K562 (cell line): ENCODE measurements at regions not wholly inside any gene's neighbourhood (a gene's known extent, or its start where the extent isn't known, plus 50 kb on each side); places are given as distances from the start of the nearest gene placed in this dataset.

ENCODE experiments used
- ATAC-seq: fragments of 200-7000 bp; cut with Tn5 transposase; 3 replicates; pipeline ENCODE4 v1.9.1; 2020; ENCODE audit warnings: moderate library complexity
- BruUV-seq: library from RNA; stranded (reverse); fragments of 400-500 nt; replicated peaks from 2 replicates; lab custom pipeline; 2021; lab: Mats Ljungman, UMichigan
- CTCF ChIA-PET: fragments of 300-600 bp; formaldehyde crosslinking; extraction: SDS; loops from one replicate; lab custom pipeline; 2021; ENCODE audit warnings: low intra/inter-chr PET ratio; lab: Yijun Ruan, JAX
- POLR2A ChIA-PET: fragments of 300-600, 350-650 bp; sonication (Branson Sonifier 250); formaldehyde crosslinking; extraction: SDS; loops from one replicate; lab custom pipeline; 2021; ENCODE audit warnings: antibody characterized with exemption, inconsistent platforms; lab: Yijun Ruan, JAX
- DNase-seq, 4 experiments: peaks; one replicate each; pipeline versions ENCODE4 v3.0.0 to v3.0.0-alpha.2; 2011 to 2018; ENCODE audit warnings: low spot score in 3 of 4, mixed read lengths in 3 of 4; ENCODE audit errors: extremely low read depth in 1 of 4
- FAIRE-seq: peaks from 2 replicates; lab custom pipeline; 2011; peaks lifted over from hg19 to GRCh38; lab: Jason Lieb, UNC
- H2AFZ ChIP-seq: 2 replicates; pipeline ENCODE4 v1.6.0; 2011; ENCODE audit warnings: low read depth, low read length, control low read depth, inconsistent platforms
- H3K27ac ChIP-seq: fragments of 200-600 bp; 3 replicates; pipeline ENCODE4 v1.8.0; 2011; ENCODE audit warnings: low read depth, mild to moderate bottlenecking, control low read depth, inconsistent platforms, low read length, moderate library complexity, mixed read lengths; ENCODE audit errors: extremely low read depth
- H3K27me3 ChIP-seq, 2 experiments: fragments of 300-600 bp in 1 of 2; 2 replicates in 1 of 2; 3 replicates in 1 of 2; pipeline versions ENCODE4 v1.6.0 to v1.8.0; 2011; ENCODE audit warnings: inconsistent platforms in 2 of 2, low read length in 2 of 2, mild to moderate bottlenecking in 1 of 2, mixed read lengths in 1 of 2, moderate library complexity in 1 of 2; ENCODE audit not compliant: control insufficient read depth in 2 of 2, insufficient read depth in 2 of 2
- H3K36me3 ChIP-seq: fragments of 300-600 bp; 3 replicates; pipeline ENCODE4 v1.8.0; 2011; ENCODE audit warnings: mild to moderate bottlenecking, low read length, inconsistent platforms; ENCODE audit not compliant: control insufficient read depth, insufficient read depth
- H3K4me1 ChIP-seq, 2 experiments: fragments of 200-600 bp in 1 of 2; replicated peaks in 1 of 2; 2 replicates in 1 of 2; 3 replicates in 1 of 2; pipeline versions ENCODE4 v1.5.1 to v1.8.0; 2011; ENCODE audit warnings: inconsistent platforms in 2 of 2, low read length in 2 of 2, mild to moderate bottlenecking in 1 of 2, mixed read lengths in 1 of 2, moderate library complexity in 1 of 2; ENCODE audit not compliant: control insufficient read depth in 2 of 2, insufficient read depth in 2 of 2
- H3K4me2 ChIP-seq: 2 replicates; pipeline ENCODE4 v1.6.1; 2011; ENCODE audit warnings: low read length, control low read depth, inconsistent platforms, mixed read lengths; ENCODE audit not compliant: insufficient read depth
- H3K4me3 ChIP-seq: fragments of 200-600 bp; sonication (generic), shearing (Covaris generic); 2 replicates; pipeline ENCODE4 v1.5.1; 2016; ENCODE audit warnings: control low read depth, inconsistent platforms
- H3K79me2 ChIP-seq: fragments of 200-600 bp; 3 replicates; pipeline ENCODE4 v1.8.0; 2011; ENCODE audit warnings: low read length, inconsistent platforms; ENCODE audit not compliant: control insufficient read depth, insufficient read depth
- H3K9ac ChIP-seq, 2 experiments: 2 replicates each; pipeline versions ENCODE4 v1.6.0 to v1.6.1; 2011; ENCODE audit warnings: low read depth in 2 of 2, low read length in 2 of 2, control low read depth in 1 of 2, inconsistent platforms in 1 of 2, mild to moderate bottlenecking in 1 of 2, mixed read lengths in 1 of 2; ENCODE audit not compliant: insufficient read depth in 1 of 2
- H3K9me1 ChIP-seq: one replicate; pipeline ENCODE4 v1.6.0; 2011; ENCODE audit warnings: inconsistent platforms, mild to moderate bottlenecking, low read length, moderate library complexity; ENCODE audit not compliant: control insufficient read depth, insufficient read depth
- H3K9me3 ChIP-seq: replicated peaks from 2 replicates; pipeline ENCODE4 v1.5.1; 2011; ENCODE audit warnings: low read depth, low read length, inconsistent platforms; ENCODE audit not compliant: control insufficient read depth, insufficient read depth
- H4K20me1 ChIP-seq: replicated peaks from 2 replicates; pipeline ENCODE4 v1.6.1; 2011; ENCODE audit warnings: low read length, inconsistent platforms, mixed read lengths; ENCODE audit not compliant: control insufficient read depth, insufficient read depth
- CREM ChIP-seq: IDR thresholded peaks from 2 replicates; pipeline ENCODE4 v1.6.1; 2014; ENCODE audit warnings: antibody characterized with exemption, low read depth
- KLF1 ChIP-seq: fragments of 450-650 bp; IDR thresholded peaks from 2 replicates; pipeline ENCODE4 v1.6.1; 2016; ENCODE audit warnings: missing genetic modification characterization, missing compliant biosample characterization
- MGA ChIP-seq: fragments of 450-650 bp; IDR thresholded peaks from 2 replicates; pipeline ENCODE4 v1.6.1; 2016; ENCODE audit warnings: mild to moderate bottlenecking, moderate library complexity
- MYC ChIP-seq, 2 experiments: fragments of 250-450 bp in 1 of 2; sonication (Bioruptor Pico) in 1 of 2; IDR thresholded peaks; 2 replicates each; pipeline versions ENCODE4 v1.5.1 to v1.6.1; 2012 to 2021; ENCODE audit warnings: low read depth in 2 of 2, borderline replicate concordance in 1 of 2, improper control_type of control experiment in 1 of 2, low read length in 1 of 2, mild to moderate bottlenecking in 1 of 2, moderate library complexity in 1 of 2
- NUFIP1 ChIP-seq: fragments of 450-650 bp; IDR thresholded peaks from 2 replicates; pipeline ENCODE4 v1.6.1; 2018; ENCODE audit not compliant: partially characterized antibody
- POLR2A ChIP-seq: fragments of 450-650 bp; conservative IDR thresholded peaks from 2 replicates; pipeline ENCODE4 v1.6.1; 2016
- SOX6 ChIP-seq: fragments of 450-650 bp; IDR thresholded peaks from 2 replicates; pipeline ENCODE4 v1.6.1; 2014; ENCODE audit warnings: mild to moderate bottlenecking
- ZKSCAN8 ChIP-seq: fragments of 200-800 bp; sonication (Bioruptor generic); IDR thresholded peaks from 2 replicates; pipeline ENCODE4 v1.6.1; 2016; ENCODE audit warnings: missing genetic modification characterization, missing compliant biosample characterization
- ZNF197 ChIP-seq: fragments of 200-800 bp; sonication (Bioruptor generic); IDR thresholded peaks from 2 replicates; pipeline ENCODE4 v1.6.1; 2016; ENCODE audit warnings: low read depth, missing genetic modification characterization, missing compliant biosample characterization
- ZNF354B ChIP-seq: fragments of 250-450 bp; sonication (Bioruptor Pico); IDR thresholded peaks from 2 replicates; pipeline ENCODE4 v1.4.0; 2020
- WGBS: fragments of 100-300 bp; shearing (Covaris generic); methylation state at CpG from one replicate; pipeline ENCODE4 v1.1.6; 2016; ENCODE audit warnings: low coverage, mixed read lengths; ENCODE audit not compliant: insufficient coverage; ENCODE audit errors: missing lambda C conversion rate; 5-methylcytosine and 5-hydroxymethylcytosine counted together
- in situ Hi-C: fragments of 300-500 bp; cut with MboI; formaldehyde crosslinking; loops from 4 replicates; pipeline ENCODE4 v1.15.0; 2018; ENCODE audit warnings: inconsistent platforms, mixed read lengths
- intact Hi-C: fragments of 100-400 bp; cut with micrococcal nuclease; formaldehyde crosslinking; loops from 2 replicates; pipeline ENCODE4 v1.14.2; 2022
- TF ChIP-seq, protein P1 (sequence below): sonication (generic); formaldehyde crosslinking; IDR thresholded peaks from 2 replicates; pipeline ENCODE4 v1.8.1; 2023; ENCODE audit warnings: mild to moderate bottlenecking, missing genetic modification reagents, moderate library complexity

- Histone ChIP-seq H3K27me3 (no peaks in the 10 kb centered on the region), H3K79me2 (no peaks in the 10 kb centered on the region), H3K9ac (peak overlapping the region in 1 of 2 experiments; percentile 54; a peak in 2 of 4 replicates), H3K4me2 (peak overlapping the region; percentile 79), H3K9me1 (no peaks in the 10 kb centered on the region), H3K4me3 (no peak overlapping the region), H4K20me1 (no peaks in the 10 kb centered on the region), H3K4me1 (peaks cover 8 to 15% of the 10 kb centered on the region in 2 experiments), H3K27ac (peak overlapping the region; percentile 88; the same call in 2 of the 3 replicates), H3K36me3 (no peaks in the 10 kb centered on the region), H2AFZ (peak overlapping the region; percentile 96), H3K9me3 (no peaks in the 10 kb centered on the region)
- CTCF ChIA-PET, result no interaction called here
- BruUV-seq, result no TSS peak
- 3% methylated on average over 6 of the region's 7 CpGs for WGBS
- intact Hi-C loops (no loop called here), in situ Hi-C loops (no loop called here)
- no peak for FAIRE-seq
- peak; percentile 44 to 86 (median 64) for DNase-seq
- ATAC-seq, result peak; percentile 84
- POLR2A ChIA-PET, result no interaction called here
- TF ChIP-seq MGA (no peak), KLF1 (tag) (no peak), CREM (0 out of 2 replicates have a peak, but pooled peaks have one; percentile 8), ZKSCAN8 (CRISPR knock-in tag) (no peak), SOX6 (no peak), ZNF197 (CRISPR knock-in tag) (no peak), MYC (IDR thresholded peaks at IDR 0.05; ENCODE audit: low read depth, low read length) (peak; percentile 46; the same call in 1 of the 2 replicates), MYC (CRISPR knock-in tag; IDR thresholded peaks at IDR 0.05; ENCODE audit: borderline replicate concordance, low read depth) (no peak), ZNF354B (CRISPR knock-in tag) (no peak), NUFIP1 (no peak), POLR2A (no peak)
- TF ChIP-seq, protein P1, sequence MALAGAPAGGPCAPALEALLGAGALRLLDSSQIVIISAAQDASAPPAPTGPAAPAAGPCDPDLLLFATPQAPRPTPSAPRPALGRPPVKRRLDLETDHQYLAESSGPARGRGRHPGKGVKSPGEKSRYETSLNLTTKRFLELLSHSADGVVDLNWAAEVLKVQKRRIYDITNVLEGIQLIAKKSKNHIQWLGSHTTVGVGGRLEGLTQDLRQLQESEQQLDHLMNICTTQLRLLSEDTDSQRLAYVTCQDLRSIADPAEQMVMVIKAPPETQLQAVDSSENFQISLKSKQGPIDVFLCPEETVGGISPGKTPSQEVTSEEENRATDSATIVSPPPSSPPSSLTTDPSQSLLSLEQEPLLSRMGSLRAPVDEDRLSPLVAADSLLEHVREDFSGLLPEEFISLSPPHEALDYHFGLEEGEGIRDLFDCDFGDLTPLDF (CRISPR knock-in tag), result no peak
Observed at GRCh38 chr17:33475594-33475993, 182.5 kb upstream of the ASIC2 start.
